Right lobe of liver (tissue), 4 donors: ENCODE measurements at regions not wholly inside any gene's neighbourhood (a gene's known extent, or its start where the extent isn't known, plus 50 kb on each side); places are given as distances from the start of the nearest gene placed in this dataset.

Experiments used
- POLR2A ChIP-seq: fragments of 450-650 bp; IDR thresholded peaks from one replicate; pipeline ENCODE4 v1.6.1; 2017; ENCODE audit warnings: antibody characterized with exemption, mild to moderate bottlenecking
- TF ChIP-seq, protein P1 (sequence below), 4 donors: fragments of 200-600 bp in 3 of 4; fragments of 450-650 bp in 1 of 4; IDR thresholded peaks; one replicate each; pipeline versions ENCODE4 v1.5.1 to v1.8.0; 2016 to 2022; ENCODE audit warnings: antibody characterized with exemption in 4 of 4, mild to moderate bottlenecking in 2 of 4
- donor health status: DM: no; HTN: no; CAD: no.
- donor health status: DM: no; HTN: no; CAD: no.
- donor health status: DM: no; HTN: yes; CAD: no.

DNA sequence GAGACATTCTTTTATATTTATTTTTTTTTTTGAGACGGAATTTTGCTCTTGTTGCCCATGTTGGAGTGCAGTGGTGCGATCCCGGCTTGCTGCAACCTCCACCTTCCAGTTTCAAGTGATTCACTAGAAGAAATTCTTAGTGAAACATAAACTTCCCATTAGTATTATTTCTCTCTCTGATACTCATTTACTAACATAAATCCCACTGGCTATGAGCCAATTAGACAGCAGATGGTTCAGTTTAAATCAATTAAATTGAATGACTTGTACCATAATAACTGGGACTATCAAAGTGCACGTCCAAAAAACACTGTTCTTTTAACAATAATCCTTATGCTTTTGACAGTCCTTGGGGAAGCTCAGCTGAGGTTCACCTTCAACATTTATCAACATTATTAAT, 111.2 kb upstream of the PTCHD4 start:
- TF ChIP-seq, protein P1, sequence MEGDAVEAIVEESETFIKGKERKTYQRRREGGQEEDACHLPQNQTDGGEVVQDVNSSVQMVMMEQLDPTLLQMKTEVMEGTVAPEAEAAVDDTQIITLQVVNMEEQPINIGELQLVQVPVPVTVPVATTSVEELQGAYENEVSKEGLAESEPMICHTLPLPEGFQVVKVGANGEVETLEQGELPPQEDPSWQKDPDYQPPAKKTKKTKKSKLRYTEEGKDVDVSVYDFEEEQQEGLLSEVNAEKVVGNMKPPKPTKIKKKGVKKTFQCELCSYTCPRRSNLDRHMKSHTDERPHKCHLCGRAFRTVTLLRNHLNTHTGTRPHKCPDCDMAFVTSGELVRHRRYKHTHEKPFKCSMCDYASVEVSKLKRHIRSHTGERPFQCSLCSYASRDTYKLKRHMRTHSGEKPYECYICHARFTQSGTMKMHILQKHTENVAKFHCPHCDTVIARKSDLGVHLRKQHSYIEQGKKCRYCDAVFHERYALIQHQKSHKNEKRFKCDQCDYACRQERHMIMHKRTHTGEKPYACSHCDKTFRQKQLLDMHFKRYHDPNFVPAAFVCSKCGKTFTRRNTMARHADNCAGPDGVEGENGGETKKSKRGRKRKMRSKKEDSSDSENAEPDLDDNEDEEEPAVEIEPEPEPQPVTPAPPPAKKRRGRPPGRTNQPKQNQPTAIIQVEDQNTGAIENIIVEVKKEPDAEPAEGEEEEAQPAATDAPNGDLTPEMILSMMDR (IDR thresholded peaks at IDR 0.05) = no peak
- no peak for TF ChIP-seq POLR2A
